ENCODE measurements at regions not wholly inside any gene's neighbourhood (a gene's known extent, or its start where the extent isn't known, plus 50 kb on each side); places are given as distances from the start of the nearest gene placed in this dataset.

DNA sequence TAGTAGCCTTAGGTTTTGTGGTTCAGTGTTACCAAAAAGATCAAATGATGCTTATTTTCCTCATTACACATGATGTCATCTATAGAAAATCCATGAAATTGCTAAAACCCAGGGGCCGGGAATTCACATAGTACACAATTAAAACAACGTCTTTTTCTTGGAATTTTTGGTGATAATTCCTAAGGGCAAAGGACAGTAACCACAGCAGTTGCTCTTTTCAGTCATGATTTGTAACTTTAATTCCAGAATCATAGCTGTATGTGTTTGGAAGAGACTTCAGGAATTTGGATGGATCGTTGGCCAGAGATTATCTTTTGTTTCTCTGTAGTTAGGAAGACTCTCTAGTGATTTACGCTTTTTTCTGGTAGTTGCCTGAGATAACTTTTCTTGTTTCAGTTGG lies 748.7 kb downstream of the TLE4 start:
- peak overlapping the region; percentile 61 for H3K4me3 ChIP-seq (ENCODE audit: low read depth, low read length)
- H3K4me1 ChIP-seq (ENCODE audit: control insufficient read depth, insufficient read depth, low read length, unreplicated experiment), result peaks cover 13% of the 10 kb centered on the region
- no peaks in the 10 kb centered on the region for H3K36me3 ChIP-seq (ENCODE audit: insufficient read depth, low read length)
- peak overlapping the region; percentile 75 for H3K27ac ChIP-seq (ENCODE audit: low read depth, low read length)
- no peaks in the 10 kb centered on the region for H3K79me2 ChIP-seq (ENCODE audit: control insufficient read depth, insufficient read depth, low read length, unreplicated experiment)
- peak overlapping the region; percentile 77 for H2AFZ ChIP-seq (ENCODE audit: low read length, unreplicated experiment)
- peaks cover 4% of the 10 kb centered on the region; the same call in 1 of the 2 replicates for H3K27me3 ChIP-seq (ENCODE audit: insufficient read depth, low read length)

- H3K79me2 ChIP-seq (ENCODE audit: control insufficient read depth, insufficient read depth, low read length, unreplicated experiment), result no peaks in the 10 kb centered on the region
- H2AFZ ChIP-seq (ENCODE audit: low read length, unreplicated experiment), result no peak overlapping the region
- no peaks in the 10 kb centered on the region for H3K36me3 ChIP-seq (ENCODE audit: insufficient read depth, low read length)
- H3K27me3 ChIP-seq (ENCODE audit: insufficient read depth, low read length), result 0 out of 2 replicates have a peak, but pooled peaks cover 5% of the 10 kb centered on the region
- H3K4me1 ChIP-seq (ENCODE audit: control insufficient read depth, insufficient read depth, low read length, unreplicated experiment), result no peaks in the 10 kb centered on the region
- H3K4me3 ChIP-seq (ENCODE audit: low read depth, low read length), result no peak overlapping the region
- no peak overlapping the region for H3K27ac ChIP-seq (ENCODE audit: low read depth, low read length)
Measured at GRCh38 chr9:80305136-80305535, 733.4 kb downstream of the TLE4 start.

- Histone ChIP-seq H3K4me3 (ENCODE audit: low read depth, low read length) (no peak overlapping the region), H3K79me2 (ENCODE audit: control insufficient read depth, insufficient read depth, low read length, unreplicated experiment) (no peaks in the 10 kb centered on the region), H3K36me3 (ENCODE audit: insufficient read depth, low read length) (no peaks in the 10 kb centered on the region), H3K27ac (ENCODE audit: low read depth, low read length) (no peak overlapping the region), H3K27me3 (ENCODE audit: insufficient read depth, low read length) (no peaks in the 10 kb centered on the region), H3K4me1 (ENCODE audit: control insufficient read depth, insufficient read depth, low read length, unreplicated experiment) (no peaks in the 10 kb centered on the region), H2AFZ (ENCODE audit: low read length, unreplicated experiment) (no peak overlapping the region)
Measured at GRCh38 chr9:80294955-80295354, 723.2 kb downstream of the TLE4 start.

DNA sequence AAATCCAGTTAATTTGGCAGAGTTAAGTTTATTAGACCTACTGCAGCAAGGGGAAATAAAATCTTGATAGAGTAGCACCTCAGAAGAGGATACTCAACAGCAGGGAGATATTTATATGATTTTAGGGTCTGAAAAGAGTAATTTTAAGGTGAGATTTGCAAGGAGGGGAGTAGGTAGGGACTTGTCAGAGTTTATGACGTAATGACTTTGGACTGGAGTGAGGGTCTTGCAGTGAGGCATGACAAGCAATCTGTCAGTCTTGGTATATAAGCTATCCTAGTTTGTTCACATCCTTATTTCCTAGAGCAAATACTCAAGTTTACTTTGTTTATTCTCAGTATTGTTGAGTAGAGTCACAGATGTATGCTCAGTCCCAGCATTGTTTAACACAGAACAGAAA lies 722.6 kb downstream of the TLE4 start:
- no peak overlapping the region for H2AFZ ChIP-seq (ENCODE audit: low read length, unreplicated experiment)
- H3K27ac ChIP-seq (ENCODE audit: low read depth, low read length), result no peak overlapping the region
- H3K79me2 ChIP-seq (ENCODE audit: control insufficient read depth, insufficient read depth, low read length, unreplicated experiment), result no peaks in the 10 kb centered on the region
- H3K4me3 ChIP-seq (ENCODE audit: low read depth, low read length), result no peak overlapping the region
- no peaks in the 10 kb centered on the region for H3K27me3 ChIP-seq (ENCODE audit: insufficient read depth, low read length)
- H3K4me1 ChIP-seq (ENCODE audit: control insufficient read depth, insufficient read depth, low read length, unreplicated experiment), result no peaks in the 10 kb centered on the region
- H3K36me3 ChIP-seq (ENCODE audit: insufficient read depth, low read length), result no peaks in the 10 kb centered on the region

GRCh38 chr9:80292231-80292630 lies 720.5 kb downstream of the TLE4 start:
- H2AFZ ChIP-seq (ENCODE audit: low read length, unreplicated experiment), result no peak overlapping the region
- no peak overlapping the region for H3K27ac ChIP-seq (ENCODE audit: low read depth, low read length)
- no peaks in the 10 kb centered on the region for H3K4me1 ChIP-seq (ENCODE audit: control insufficient read depth, insufficient read depth, low read length, unreplicated experiment)
- no peaks in the 10 kb centered on the region for H3K79me2 ChIP-seq (ENCODE audit: control insufficient read depth, insufficient read depth, low read length, unreplicated experiment)
- no peaks in the 10 kb centered on the region for H3K27me3 ChIP-seq (ENCODE audit: insufficient read depth, low read length)
- H3K36me3 ChIP-seq (ENCODE audit: insufficient read depth, low read length), result no peaks in the 10 kb centered on the region
- H3K4me3 ChIP-seq (ENCODE audit: low read depth, low read length), result no peak overlapping the region

GRCh38 chr9:80285326-80285725 lies 713.6 kb downstream of the TLE4 start:
- Histone ChIP-seq H2AFZ (ENCODE audit: low read length, unreplicated experiment) (no peak overlapping the region), H3K4me3 (ENCODE audit: low read depth, low read length) (no peak overlapping the region), H3K27ac (ENCODE audit: low read depth, low read length) (no peak overlapping the region), H3K27me3 (ENCODE audit: insufficient read depth, low read length) (no peaks in the 10 kb centered on the region), H3K79me2 (ENCODE audit: control insufficient read depth, insufficient read depth, low read length, unreplicated experiment) (no peaks in the 10 kb centered on the region), H3K4me1 (ENCODE audit: control insufficient read depth, insufficient read depth, low read length, unreplicated experiment) (no peaks in the 10 kb centered on the region), H3K36me3 (ENCODE audit: insufficient read depth, low read length) (no peaks in the 10 kb centered on the region)

DNA sequence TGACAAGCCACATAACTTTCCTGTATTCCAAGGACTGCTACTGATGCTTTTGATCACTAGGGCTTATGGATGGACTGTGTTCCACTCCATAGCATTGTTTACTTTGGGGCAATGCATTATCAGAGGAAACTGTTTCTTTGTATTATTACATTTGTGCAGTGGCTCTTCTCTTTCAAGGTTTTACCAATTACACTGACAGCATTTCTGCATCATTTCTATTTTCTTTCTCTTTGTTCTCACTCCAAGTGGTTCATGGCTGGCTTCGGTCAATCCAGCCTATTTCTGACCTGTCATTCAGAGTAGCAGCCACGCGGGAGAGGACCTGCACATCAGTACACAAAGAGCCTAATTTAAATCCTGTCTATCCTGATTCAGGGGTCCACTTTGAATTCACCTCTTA lies 711.0 kb downstream of the TLE4 start:
- no peaks in the 10 kb centered on the region for H3K27me3 ChIP-seq (ENCODE audit: insufficient read depth, low read length)
- H3K4me1 ChIP-seq (ENCODE audit: control insufficient read depth, insufficient read depth, low read length, unreplicated experiment), result no peaks in the 10 kb centered on the region
- no peak overlapping the region for H2AFZ ChIP-seq (ENCODE audit: low read length, unreplicated experiment)
- H3K4me3 ChIP-seq (ENCODE audit: low read depth, low read length), result no peak overlapping the region
- no peaks in the 10 kb centered on the region for H3K36me3 ChIP-seq (ENCODE audit: insufficient read depth, low read length)
- no peaks in the 10 kb centered on the region for H3K79me2 ChIP-seq (ENCODE audit: control insufficient read depth, insufficient read depth, low read length, unreplicated experiment)
- no peak overlapping the region for H3K27ac ChIP-seq (ENCODE audit: low read depth, low read length)

DNA sequence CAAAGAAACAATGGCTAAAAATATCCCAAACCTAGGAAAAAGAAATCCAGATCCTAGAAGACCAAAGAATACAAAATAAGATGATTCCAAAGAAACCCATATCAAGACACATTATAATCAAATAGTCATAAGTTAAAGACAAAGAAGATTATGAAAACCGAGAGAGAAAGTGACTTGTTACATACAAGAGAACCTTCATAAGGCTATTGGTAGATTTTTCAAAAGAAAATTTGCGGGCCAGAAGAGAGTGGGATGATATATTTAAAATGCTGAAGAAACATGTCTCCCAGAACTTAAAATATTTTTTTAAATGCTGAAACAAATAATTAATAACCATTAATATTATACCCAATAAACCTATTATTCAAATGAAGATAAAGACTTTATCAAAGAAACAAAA lies 687.3 kb downstream of the TLE4 start:
- Histone ChIP-seq H2AFZ (ENCODE audit: low read length, unreplicated experiment) (no peak overlapping the region), H3K4me1 (ENCODE audit: control insufficient read depth, insufficient read depth, low read length, unreplicated experiment) (no peaks in the 10 kb centered on the region), H3K4me3 (ENCODE audit: low read depth, low read length) (no peak overlapping the region), H3K27ac (ENCODE audit: low read depth, low read length) (no peak overlapping the region), H3K79me2 (ENCODE audit: control insufficient read depth, insufficient read depth, low read length, unreplicated experiment) (no peaks in the 10 kb centered on the region), H3K27me3 (ENCODE audit: insufficient read depth, low read length) (no peaks in the 10 kb centered on the region), H3K36me3 (ENCODE audit: insufficient read depth, low read length) (no peaks in the 10 kb centered on the region)

GRCh38 chr9:80251778-80252177 lies 680.0 kb downstream of the TLE4 start:
- Histone ChIP-seq H3K27me3 (ENCODE audit: insufficient read depth, low read length) (no peaks in the 10 kb centered on the region), H3K4me3 (ENCODE audit: low read depth, low read length) (no peak overlapping the region), H3K79me2 (ENCODE audit: control insufficient read depth, insufficient read depth, low read length, unreplicated experiment) (no peaks in the 10 kb centered on the region)

GRCh38 chr9:80242022-80242421 lies 670.3 kb downstream of the TLE4 start:
- H3K36me3 ChIP-seq (ENCODE audit: insufficient read depth, low read length), result no peaks in the 10 kb centered on the region
- no peaks in the 10 kb centered on the region for H3K79me2 ChIP-seq (ENCODE audit: control insufficient read depth, insufficient read depth, low read length, unreplicated experiment)

More at GRCh38 chr9:80251778-80252177, 680.0 kb downstream of the TLE4 start:
- Histone ChIP-seq H3K4me1 (ENCODE audit: control insufficient read depth, insufficient read depth, low read length, unreplicated experiment) (no peaks in the 10 kb centered on the region), H3K36me3 (ENCODE audit: insufficient read depth, low read length) (no peaks in the 10 kb centered on the region), H2AFZ (ENCODE audit: low read length, unreplicated experiment) (no peak overlapping the region), H3K27ac (ENCODE audit: low read depth, low read length) (no peak overlapping the region)

GRCh38 chr9:80235752-80236151 lies 664.0 kb downstream of the TLE4 start:
- Histone ChIP-seq H3K36me3 (ENCODE audit: insufficient read depth, low read length) (no peaks in the 10 kb centered on the region), H3K27me3 (ENCODE audit: insufficient read depth, low read length) (no peaks in the 10 kb centered on the region), H3K27ac (ENCODE audit: low read depth, low read length) (no peak overlapping the region), H3K79me2 (ENCODE audit: control insufficient read depth, insufficient read depth, low read length, unreplicated experiment) (no peaks in the 10 kb centered on the region), H3K4me3 (ENCODE audit: low read depth, low read length) (no peak overlapping the region), H3K4me1 (ENCODE audit: control insufficient read depth, insufficient read depth, low read length, unreplicated experiment) (no peaks in the 10 kb centered on the region), H2AFZ (ENCODE audit: low read length, unreplicated experiment) (no peak overlapping the region)

More at GRCh38 chr9:80242022-80242421, 670.3 kb downstream of the TLE4 start:
- Histone ChIP-seq H2AFZ (ENCODE audit: low read length, unreplicated experiment) (no peak overlapping the region), H3K27ac (ENCODE audit: low read depth, low read length) (no peak overlapping the region), H3K4me1 (ENCODE audit: control insufficient read depth, insufficient read depth, low read length, unreplicated experiment) (no peaks in the 10 kb centered on the region), H3K27me3 (ENCODE audit: insufficient read depth, low read length) (no peaks in the 10 kb centered on the region), H3K4me3 (ENCODE audit: low read depth, low read length) (no peak overlapping the region)
